ENCODE measurements at regions not wholly inside any gene's neighbourhood (a gene's known extent, or its start where the extent isn't known, plus 50 kb on each side); places are given as distances from the start of the nearest gene placed in this dataset.

- CTCF ChIA-PET: no interaction called here
- Mint-ChIP-seq H3K9me3 (no peaks in the 10 kb centered on the region), H3K27ac (no peak overlapping the region), H3K4me1 (no peaks in the 10 kb centered on the region), H3K4me3 (no peak overlapping the region), H3K36me3 (ENCODE audit: low read depth) (no peaks in the 10 kb centered on the region), H3K27me3 (peaks cover 15% of the 10 kb centered on the region)
- TF ChIP-seq CTCF (IDR thresholded peaks at IDR 0.05): no peak
- POLR2A ChIA-PET: no interaction called here
- intact Hi-C loops (cut with micrococcal nuclease): no loop called here
- no peak for DNase-seq
- no peak for ATAC-seq (ENCODE audit: low read depth)
These were observed 167.1 kb downstream of the SNX19 start for GRCh38 chr11:130749216-130749615.

- no peaks in the 10 kb centered on the region for H3K9me3 Mint-ChIP-seq
- intact Hi-C loops (cut with micrococcal nuclease): no loop called here
- H3K36me3 Mint-ChIP-seq (ENCODE audit: low read depth): no peaks in the 10 kb centered on the region
- no peaks in the 10 kb centered on the region for H3K4me1 Mint-ChIP-seq
- H3K27ac Mint-ChIP-seq: no peak overlapping the region
- H3K27me3 Mint-ChIP-seq: no peaks in the 10 kb centered on the region
- no peak for ATAC-seq (ENCODE audit: low read depth)
- DNase-seq: no peak
- TF ChIP-seq CTCF (IDR thresholded peaks at IDR 0.05): no peak
- H3K4me3 Mint-ChIP-seq: no peak overlapping the region
- CTCF ChIA-PET: no interaction called here
- POLR2A ChIA-PET: no interaction called here
These were observed 155.7 kb downstream of the SNX19 start for GRCh38 chr11:130760515-130761125.

GRCh38 chr11:130761560-130762220, 154.6 kb downstream of the SNX19 start:
- POLR2A ChIA-PET: no interaction called here

DNA sequence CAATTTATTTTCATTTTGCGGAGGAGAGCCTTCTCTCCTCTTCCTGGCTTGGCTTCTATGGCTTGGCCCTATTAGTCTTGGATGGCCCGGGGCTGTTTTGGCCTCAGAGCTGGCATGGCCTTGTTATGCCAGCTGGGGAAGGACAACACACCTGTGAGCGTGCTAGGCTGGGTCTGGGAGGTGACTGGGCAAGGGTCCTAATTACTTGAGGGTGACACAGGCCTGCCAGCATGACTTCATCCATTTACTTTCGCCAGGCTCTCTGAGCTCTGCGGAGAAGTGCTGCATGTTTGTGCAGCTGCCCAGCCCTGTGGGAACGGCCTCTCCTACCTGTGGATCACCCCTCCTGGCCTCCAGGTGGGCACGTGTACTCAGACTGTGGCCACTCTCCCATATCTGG, 153.6 kb downstream of the SNX19 start:
- no peak for DNase-seq
- H3K4me1 Mint-ChIP-seq: no peaks in the 10 kb centered on the region
- H3K27me3 Mint-ChIP-seq: no peaks in the 10 kb centered on the region
- no peak for TF ChIP-seq CTCF (IDR thresholded peaks at IDR 0.05)
- POLR2A ChIA-PET: no interaction called here
- no peaks in the 10 kb centered on the region for H3K9me3 Mint-ChIP-seq
- intact Hi-C loops (cut with micrococcal nuclease): no loop called here
- no peak for ATAC-seq (ENCODE audit: low read depth)
- no peak overlapping the region for H3K27ac Mint-ChIP-seq
- no peak overlapping the region for H3K4me3 Mint-ChIP-seq
- no peaks in the 10 kb centered on the region for H3K36me3 Mint-ChIP-seq (ENCODE audit: low read depth)
- CTCF ChIA-PET: no interaction called here

More at GRCh38 chr11:130761560-130762220, 154.6 kb downstream of the SNX19 start:
- CTCF ChIA-PET: no interaction called here
- no peak overlapping the region for H3K4me3 Mint-ChIP-seq
- no peaks in the 10 kb centered on the region for H3K36me3 Mint-ChIP-seq (ENCODE audit: low read depth)
- TF ChIP-seq CTCF (IDR thresholded peaks at IDR 0.05): no peak
- intact Hi-C loops (cut with micrococcal nuclease): no loop called here
- H3K4me1 Mint-ChIP-seq: no peaks in the 10 kb centered on the region
- ATAC-seq (ENCODE audit: low read depth) (no peak), DNase-seq (no peak)
- H3K27me3 Mint-ChIP-seq: no peaks in the 10 kb centered on the region
- H3K9me3 Mint-ChIP-seq: no peaks in the 10 kb centered on the region
- H3K27ac Mint-ChIP-seq: no peak overlapping the region

GRCh38 chr11:130763087-130763980, 152.9 kb downstream of the SNX19 start:
- CTCF ChIA-PET: no interaction called here
- no peaks in the 10 kb centered on the region for H3K36me3 Mint-ChIP-seq (ENCODE audit: low read depth)

More at GRCh38 chr11:130763087-130763980, 152.9 kb downstream of the SNX19 start:
- no peak for ATAC-seq (ENCODE audit: low read depth)
- no peak for DNase-seq
- H3K27me3 Mint-ChIP-seq: no peaks in the 10 kb centered on the region
- no peaks in the 10 kb centered on the region for H3K4me1 Mint-ChIP-seq
- no peak for TF ChIP-seq CTCF (IDR thresholded peaks at IDR 0.05)
- POLR2A ChIA-PET: no interaction called here
- no peaks in the 10 kb centered on the region for H3K9me3 Mint-ChIP-seq
- intact Hi-C loops (cut with micrococcal nuclease): no loop called here
- no peak overlapping the region for H3K4me3 Mint-ChIP-seq
- no peak overlapping the region for H3K27ac Mint-ChIP-seq

Measured in activated B cell treated with CpG ODN at 0.5 μM for 24 hours (primary cell).